NCI-H2196 (cell line): ENCODE measurements at regions not wholly inside any gene's neighbourhood (a gene's known extent, or its start where the extent isn't known, plus 50 kb on each side); places are given as distances from the start of the nearest gene placed in this dataset.

Experiments used
- DNase-seq: peaks from one replicate; lab custom pipeline; 2025; ENCODE audit not compliant: unreplicated experiment; lab: John Stamatoyannopoulos, UW

DNA sequence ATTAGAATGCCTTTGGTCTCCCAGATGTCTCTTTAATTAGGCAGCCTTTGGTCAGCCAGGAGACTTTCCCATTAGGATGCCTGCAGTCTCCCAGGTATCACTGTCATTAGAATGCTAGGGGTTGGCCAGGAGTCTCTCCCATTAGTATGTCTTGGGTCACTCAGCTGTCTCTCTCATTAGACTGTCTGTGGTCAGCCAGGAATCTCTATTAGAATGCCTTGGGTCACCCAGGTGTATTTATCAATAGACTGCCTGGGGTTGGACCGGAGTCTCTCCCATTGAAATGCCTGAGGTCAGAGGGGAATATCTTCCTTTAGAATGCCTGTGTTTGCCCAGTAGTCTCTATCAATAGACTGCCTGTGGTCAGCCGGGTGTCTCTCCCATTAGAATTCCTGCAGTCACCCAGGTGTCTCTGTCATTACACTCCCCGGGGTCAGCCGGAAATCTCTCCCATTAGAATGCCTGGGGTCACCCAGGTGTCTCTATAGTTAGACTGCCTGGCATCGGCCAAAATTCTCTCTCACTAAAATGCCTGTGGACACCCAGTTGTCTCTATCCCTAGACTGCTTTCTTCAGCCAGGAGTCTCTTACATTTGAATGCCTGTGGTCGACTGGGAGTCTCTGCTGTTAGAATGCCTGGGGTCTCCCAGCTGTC lies 1460.3 kb downstream of the UQCRFS1 start:
- no peak for DNase-seq

DNA sequence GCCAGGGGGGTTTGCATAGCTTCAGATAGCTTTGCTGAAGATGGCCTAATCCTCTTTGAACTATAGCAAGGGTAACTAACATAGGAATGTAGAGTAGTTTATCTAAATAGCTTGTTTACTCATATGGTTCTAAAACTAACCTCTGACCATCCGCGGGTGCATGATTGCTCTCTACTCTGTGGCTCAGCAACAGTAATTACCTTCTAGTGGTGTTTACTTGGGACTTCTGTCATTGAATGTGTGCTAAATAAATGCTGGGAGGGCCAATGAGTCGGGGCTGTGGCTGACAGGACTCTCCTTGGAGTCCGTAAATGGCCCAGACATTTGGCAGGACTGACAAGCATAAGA lies 1461.9 kb downstream of the UQCRFS1 start:
- DNase-seq, result no peak

DNA sequence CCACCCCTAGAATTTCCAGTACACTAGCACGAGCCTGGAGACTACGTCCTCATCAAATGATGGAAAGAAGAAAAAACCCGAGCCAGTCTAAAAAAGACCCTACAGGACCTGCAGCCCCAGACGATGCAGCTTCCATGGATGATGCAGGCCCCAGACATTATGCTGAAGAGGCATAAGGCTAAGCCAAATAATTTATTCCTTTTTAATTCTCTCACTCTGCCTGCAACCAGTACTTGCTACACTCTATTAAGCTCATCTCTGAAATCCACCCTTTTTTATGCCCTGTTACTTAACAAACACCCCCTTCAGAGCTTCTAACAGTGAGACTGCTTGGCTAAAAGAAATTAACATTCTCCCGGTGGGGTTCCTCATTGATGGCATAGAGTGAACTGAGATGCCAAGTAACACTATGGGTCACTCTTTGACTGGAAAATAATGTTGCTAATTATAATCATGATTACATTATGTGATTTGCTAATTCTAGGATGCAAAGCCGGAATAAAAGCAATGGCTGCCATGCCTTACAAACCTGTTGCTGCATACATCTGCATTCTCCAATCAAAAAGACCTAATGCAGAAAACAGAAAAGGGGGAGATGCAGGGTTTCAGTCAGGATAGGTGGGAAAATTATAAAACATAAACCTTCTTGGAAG lies 1462.4 kb downstream of the UQCRFS1 start:
- DNase-seq, result no peak

DNA sequence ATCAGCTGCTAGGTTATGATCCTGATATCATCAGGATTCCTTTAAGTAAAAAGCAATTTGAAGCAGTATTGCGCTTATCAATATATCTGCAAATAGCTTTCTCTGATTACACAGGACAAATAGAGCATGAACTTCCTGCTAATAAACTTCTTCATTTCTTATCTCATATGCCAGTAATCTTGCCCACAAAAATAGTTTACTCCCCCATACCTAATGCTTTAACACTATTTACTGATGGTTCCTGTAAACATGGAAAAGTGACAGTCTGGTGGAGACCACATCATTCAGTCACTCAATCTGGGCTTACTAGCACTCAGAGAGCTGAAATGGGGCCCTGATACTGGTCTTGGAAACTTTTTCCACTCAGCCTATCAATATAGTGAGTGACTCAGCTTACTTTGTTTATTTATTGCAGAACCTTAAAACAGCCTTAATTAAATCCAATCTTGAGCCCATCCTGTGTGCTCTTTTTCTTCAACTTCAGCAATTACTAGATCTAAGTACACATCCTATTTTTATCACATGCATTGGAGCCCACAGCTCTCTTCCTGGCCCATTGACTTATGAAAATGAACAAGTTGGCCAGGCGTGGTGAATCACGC lies 1464.3 kb downstream of the UQCRFS1 start:
- DNase-seq, result no peak

DNA sequence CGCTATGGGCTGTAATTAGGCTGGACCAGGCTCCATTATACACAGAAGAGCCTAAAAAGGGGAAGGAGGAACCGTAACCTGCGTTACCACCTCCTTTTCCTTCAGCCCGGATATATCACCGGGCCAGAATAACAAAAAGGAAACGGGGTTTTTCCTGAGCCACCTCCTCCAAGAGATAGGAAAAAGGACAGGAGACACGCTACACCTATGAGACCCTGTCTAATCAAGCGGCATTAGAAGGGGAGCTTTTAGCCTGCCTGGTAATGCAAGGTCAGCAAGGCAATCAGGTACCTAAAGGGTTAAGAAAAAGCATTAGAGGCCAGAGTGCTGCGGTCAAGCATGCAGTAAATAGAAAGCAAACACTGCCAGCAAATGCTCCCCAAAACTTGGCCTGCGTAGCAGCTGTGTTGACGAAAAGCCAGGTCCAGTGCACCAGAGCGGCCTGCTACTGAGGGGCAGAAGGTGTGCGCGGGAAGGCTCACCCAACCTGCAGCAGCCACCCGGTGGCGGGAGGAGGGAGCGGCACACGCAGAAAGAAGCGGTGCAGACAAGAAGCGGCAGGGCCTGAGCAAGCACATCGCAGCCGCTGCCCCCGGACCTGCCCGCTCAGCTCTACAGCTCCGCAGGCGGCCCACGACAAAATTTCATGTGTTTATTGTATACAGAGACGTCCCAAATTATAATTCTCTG lies 1466.1 kb downstream of the UQCRFS1 start:
- DNase-seq, result no peak

DNA sequence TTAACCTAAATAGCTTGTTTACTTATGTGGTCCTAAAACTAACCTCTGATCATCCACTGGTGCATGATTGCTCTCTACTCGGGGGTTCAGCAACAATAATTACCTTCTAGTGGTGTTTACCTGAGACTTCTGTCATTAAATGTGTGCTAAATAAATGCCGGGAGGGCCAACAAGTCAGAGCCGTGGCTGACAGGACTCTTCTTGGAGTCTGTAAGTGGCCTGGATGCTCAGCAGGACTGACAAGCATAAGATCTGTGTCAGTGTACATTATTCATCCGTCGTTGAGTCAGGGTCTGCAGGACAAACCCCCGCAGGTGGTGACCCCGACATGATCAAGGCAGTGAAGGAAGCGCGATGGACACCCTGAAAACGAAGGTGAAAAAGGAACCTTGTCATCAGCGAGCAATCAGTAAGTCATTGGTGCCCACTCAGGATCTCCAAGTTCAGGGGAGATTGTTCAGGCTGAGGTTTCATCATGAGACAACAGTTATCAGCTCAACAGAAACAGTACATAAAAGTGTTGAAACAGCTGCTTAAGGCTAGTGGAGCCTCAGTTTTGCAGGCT lies 1466.9 kb downstream of the UQCRFS1 start:
- DNase-seq, result no peak

DNA sequence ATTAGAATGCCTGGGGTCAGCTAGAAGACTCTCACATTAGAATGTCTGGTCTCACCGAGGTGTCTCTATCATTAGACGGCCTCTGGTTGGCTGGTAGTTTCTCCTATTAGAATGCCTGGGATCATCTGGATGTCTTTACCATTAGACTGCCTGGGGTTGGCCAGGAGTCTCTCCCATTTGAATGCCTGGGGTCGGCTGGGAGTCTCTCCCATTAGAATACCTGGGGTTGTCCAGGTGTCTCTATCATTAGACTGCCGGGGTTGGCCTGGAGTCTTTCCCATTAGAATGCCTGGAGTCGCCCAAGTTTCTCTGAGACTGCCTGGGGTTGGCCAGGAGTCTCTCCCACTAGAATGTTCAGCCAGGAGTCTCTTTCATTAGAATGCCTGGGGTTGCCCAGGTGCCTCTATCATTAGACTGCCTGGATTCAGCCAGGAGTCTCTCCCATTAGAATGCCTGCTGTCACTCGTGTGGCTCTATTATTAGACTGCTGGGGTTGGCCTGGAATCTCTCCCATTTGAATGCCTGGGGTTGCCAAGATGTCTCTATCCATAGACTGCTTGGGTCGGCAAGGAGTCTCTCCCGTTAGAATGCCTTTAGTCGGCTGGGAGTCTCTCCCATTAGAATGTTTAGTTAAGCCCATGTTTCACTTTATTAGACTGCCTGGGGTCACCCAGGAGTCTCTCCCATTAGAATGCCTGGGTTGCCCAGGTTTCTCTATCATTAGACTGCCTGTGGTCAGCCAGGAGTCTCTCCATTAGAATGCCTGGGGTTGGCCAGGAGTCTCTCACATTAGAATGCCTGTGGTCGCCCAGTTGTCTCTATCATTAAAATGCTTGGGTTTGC lies 1467.8 kb downstream of the UQCRFS1 start:
- no peak for DNase-seq

DNA sequence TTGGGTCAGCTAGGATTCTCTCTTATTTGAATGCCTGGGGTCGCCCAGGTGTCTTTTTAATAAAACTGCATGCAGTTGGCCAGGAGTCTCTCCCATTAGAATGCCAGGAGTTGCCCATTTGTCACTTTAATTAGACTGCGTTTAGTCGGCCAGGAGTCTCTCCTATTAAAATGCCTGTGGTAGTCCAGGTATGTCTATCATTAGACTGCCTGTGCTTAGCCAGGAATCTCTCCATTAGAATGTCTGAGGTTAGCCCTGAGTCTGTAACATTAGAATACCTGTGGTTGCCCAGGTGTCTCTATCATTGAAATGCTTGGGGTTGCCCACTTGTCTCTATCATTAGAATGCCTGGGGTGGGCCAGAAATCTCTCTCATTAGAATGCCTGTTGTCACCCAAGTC lies 1470.9 kb downstream of the UQCRFS1 start:
- DNase-seq, result no peak

DNA sequence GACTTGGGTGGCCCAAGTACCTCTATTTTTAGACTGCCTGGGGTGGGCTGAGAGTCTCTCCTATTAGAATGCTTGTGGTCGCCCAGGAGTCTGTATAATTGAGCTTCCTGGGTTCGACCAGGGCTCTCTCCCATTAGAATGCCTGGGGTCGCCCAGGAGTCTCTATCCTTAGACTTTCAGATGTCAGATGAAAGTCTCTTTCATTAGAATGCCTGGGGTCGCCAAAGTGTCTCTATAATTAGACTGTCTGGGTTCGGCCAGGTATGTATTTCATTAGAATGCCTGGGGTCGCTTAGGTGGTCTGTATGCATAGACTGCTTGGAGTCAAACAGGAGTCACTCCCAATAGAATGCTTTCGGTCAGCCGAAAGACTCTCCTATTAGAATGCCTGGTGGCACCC lies 1471.7 kb downstream of the UQCRFS1 start:
- DNase-seq, result no peak

DNA sequence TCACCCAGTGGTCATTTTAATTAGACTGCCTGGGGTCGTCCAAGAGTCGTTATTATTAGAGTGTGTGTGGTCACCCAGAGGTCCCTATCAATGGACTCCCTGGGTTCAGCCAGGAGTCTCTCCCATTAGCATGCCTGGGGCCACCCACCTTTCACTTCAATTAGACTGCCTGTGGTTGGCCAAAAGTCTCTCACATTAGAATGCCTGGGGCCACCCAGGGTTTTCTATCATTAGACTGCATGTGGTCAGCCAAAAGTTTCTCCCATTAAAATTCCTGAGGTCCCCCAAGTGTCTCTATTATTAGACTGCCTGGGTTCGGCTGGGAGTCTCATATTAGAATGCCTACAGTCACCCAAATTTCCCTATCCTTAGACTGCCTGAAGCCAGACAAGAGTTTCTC lies 1472.6 kb downstream of the UQCRFS1 start:
- DNase-seq, result no peak

DNA sequence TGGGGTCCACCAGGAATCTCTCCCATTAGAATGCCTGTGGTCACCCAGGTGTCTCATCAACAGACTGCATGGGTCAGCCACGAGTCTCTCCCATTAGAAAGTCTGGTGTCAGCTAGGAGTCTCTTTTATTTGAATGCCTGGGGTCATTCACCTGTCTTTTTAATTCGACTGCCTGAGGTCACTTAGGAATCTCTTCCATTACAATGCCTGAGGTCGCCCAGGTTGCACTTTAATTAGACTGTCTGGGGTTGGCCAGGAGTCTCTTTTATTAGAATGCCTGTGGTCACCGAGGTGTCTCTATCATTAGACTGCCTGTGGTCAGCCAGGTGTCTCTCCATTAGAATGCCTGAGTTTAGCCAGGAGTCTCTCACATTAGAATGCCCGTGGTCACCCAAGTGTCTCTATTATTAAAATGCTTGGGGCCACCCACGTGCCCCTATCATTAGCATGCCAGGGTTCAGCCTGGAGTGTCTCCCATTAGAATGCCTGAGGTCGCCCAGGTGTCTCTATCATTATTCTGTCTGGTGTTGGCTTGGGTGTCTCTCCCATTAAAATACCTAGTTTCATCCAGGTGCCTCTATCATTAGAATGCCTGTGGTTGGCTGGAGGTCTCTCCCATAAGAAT lies 1474.3 kb downstream of the UQCRFS1 start:
- no peak for DNase-seq

DNA sequence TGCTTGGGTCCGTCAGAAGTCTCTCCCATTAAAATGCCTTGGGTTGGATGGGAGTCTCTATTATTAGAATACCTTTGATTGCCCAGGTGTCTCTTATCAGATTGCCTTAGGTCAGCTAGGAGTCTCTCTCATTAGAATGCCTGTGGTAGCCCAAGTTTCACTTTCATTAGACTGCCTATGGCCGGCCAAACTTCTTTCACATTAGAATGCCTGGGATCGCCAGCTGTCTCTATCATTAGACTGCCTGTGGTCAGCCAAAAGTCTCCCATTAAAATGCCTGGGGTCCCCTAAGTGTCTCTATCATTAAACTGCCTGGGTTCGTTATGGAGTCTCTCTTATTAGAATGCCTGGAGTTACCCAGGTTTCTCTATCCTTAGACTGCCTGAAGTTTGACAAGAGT lies 1476.7 kb downstream of the UQCRFS1 start:
- no peak for DNase-seq

DNA sequence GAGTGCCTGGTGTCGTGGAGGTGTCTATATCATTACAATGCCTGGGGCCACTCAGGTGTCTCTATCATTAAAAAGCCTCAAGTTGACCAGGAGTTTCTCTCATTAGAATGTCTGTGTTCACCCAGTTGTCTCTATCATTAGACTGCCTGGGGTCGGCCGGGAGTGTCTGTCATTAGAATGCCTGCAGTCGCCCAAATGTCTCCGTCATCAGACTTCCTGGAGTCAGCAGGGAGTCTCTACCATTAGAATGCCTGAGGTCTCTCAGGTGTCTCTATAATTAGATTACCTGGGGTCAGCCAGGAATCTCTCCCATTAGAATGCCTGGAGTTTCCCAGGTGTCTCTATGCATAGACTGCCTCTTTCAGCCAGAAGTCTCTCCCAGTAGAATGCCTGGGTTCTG lies 1477.6 kb downstream of the UQCRFS1 start:
- DNase-seq, result no peak

DNA sequence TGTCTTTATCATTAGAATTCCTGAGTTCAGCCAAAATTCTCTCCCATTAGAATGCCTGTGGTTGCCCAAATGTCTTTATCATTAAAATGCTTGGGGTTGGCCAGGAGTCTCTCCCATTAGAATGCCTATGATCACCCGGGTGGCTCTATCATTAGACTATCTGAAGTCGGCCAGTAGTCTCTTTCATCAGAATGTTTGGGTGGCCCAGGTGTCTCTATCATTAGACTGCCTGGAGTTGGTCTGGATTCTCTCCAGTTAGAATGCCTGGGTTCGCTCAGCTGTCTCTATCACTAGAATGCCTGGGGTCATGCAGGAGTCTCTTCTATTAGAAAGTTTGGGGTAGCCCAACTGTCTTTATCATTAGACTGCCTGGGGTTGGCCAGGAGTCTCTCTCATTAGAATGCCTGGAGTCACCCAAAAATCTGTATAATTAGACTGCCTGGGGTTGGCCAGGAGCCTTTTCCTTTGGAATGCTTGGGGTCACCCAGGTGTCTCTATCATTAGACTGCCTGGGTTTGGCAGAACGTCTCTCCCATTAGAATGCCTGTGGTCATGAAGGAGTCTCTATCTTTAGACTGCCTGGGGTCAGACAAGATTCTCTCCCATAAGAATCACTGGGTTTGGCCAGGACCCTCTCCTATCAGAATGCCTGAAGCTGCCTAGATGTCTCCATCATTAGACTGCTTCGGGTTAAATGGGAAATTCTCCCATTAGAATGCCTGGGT lies 1478.3 kb downstream of the UQCRFS1 start:
- DNase-seq, result no peak

DNA sequence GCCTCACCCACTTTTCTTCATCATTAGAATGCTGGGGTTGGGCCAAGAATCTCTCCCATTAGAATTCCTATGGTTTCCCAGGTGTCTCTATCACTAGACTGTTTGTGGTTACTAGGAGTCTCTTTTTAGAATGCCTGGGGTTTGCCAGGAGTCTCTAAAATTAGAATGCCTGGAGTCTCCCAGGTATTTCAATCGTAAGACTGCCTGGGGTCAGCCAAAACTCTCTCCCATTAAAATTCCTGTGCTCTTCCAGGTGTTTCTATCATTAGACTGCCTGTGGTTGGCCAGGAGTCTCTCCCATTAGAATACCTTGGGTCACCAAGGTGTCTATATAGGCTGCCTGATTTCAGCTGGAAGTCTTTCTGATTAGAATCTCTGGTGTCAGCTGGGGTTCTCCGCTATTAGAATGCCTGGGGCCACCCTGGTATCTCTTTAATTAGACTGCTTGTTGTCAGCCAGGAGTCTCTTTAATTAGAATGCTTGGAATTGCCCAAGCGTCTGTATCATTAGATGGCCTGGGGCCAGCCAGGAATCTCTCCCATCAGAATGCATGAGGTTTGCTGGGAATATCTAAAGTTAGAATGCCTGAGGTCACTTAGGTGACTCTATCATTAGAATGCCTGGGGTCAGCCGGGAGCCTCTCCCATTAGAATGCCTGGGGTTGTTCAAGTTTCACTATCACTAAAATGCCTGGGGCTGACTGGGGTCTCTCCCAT lies 1479.2 kb downstream of the UQCRFS1 start:
- DNase-seq, result no peak

DNA sequence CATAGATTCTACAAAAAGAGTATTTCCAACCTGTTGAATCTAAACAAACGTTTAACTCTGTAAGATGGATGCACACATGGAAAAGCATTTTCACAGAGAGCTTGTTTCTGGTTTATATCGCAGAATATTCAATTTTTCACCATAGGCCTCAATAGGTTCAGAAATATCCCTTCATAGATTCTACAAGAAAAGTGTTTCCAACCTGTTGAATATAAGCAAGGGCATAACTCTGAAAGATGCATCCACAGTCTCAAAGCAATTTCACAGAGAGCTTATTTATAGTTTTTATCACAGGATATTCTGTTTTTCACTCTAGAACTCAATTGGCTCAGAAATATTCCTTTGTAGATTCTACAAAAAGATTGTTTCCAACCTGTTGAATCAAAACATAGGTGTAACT lies 1483.6 kb downstream of the UQCRFS1 start:
- DNase-seq, result no peak

DNA sequence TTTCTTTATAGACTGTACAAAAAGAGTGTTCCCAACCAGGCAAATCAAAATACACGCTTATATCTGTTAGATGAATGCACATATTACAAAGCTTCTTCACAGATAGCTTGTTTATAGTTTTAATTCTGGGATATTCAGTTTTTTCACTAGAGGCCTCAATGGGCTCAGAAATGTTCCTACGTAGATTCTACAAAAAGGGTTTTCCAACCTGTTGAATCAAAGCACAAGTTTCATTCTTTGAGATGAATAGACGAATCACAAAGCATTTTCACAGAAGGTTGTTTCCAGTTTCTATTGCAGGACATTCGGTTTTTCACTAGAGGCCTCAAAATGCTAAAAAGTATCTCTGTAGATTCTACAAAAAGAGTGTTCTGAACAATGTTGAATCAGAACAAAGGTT lies 1490.3 kb downstream of the UQCRFS1 start:
- no peak for DNase-seq

DNA sequence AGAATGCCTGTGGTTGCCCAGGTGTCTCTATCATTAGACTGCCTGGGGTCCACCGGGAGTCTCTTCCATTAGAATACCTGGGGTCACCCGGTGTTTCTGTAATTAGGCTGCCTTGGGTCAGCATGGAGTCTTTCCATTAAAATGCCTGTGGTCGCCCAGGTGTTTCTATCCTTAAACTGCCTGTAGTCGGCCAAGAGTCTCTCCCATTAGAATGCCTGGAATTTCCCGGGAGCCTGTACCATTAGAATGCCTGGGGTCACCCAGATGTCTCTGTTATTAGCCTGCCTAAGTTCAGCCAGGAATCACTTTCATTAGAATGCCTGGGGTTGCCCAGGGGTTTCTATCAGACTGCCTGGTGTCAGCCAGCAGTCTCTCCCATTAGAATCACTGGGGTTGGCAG lies 1492.8 kb downstream of the UQCRFS1 start:
- DNase-seq, result no peak

DNA sequence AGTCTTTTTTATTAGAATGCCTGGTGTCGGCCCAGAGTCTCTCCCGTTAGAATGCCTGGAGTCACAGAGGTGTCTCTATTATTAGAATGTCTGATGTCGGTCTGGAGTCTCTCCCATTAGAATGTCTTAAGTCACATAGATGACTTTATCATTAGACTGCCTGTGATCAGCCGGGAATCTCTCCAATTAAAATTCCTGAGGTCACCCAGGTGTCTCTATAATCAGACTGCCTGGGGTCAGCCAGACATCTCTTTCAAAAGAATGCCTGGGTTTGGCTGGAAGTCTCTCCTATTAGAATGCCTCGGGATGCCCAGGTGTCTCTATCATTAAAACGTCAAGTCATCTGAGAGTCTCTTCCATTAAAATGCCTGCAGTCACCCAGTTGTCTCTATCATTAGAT lies 1493.9 kb downstream of the UQCRFS1 start:
- no peak for DNase-seq
